Glutamatergic neuron (in vitro differentiated cells): ENCODE measurements at regions not wholly inside any gene's neighbourhood (a gene's known extent, or its start where the extent isn't known, plus 50 kb on each side); places are given as distances from the start of the nearest gene placed in this dataset.

Experiments
- DNase-seq: peaks from one replicate; pipeline ENCODE4 v3.0.0; 2022
- H3K27ac Mint-ChIP-seq: one replicate; pipeline ENCODE4 v1.8.0; 2020; ENCODE audit warnings: mild to moderate bottlenecking, mixed read lengths, inconsistent platforms; ENCODE audit not compliant: unreplicated experiment
- H3K27me3 Mint-ChIP-seq: one replicate; pipeline ENCODE4 v1.8.0; 2020; ENCODE audit warnings: mild to moderate bottlenecking, moderate library complexity, mixed read lengths, inconsistent platforms; ENCODE audit not compliant: unreplicated experiment
- H3K36me3 Mint-ChIP-seq: one replicate; pipeline ENCODE4 v1.8.0; 2020; ENCODE audit warnings: mild to moderate bottlenecking, mixed read lengths, inconsistent platforms; ENCODE audit not compliant: unreplicated experiment
- H3K4me1 Mint-ChIP-seq: one replicate; pipeline ENCODE4 v1.8.0; 2020; ENCODE audit warnings: mild to moderate bottlenecking, low read depth, mixed read lengths, inconsistent platforms; ENCODE audit not compliant: unreplicated experiment
- H3K4me3 Mint-ChIP-seq: one replicate; pipeline ENCODE4 v1.8.0; 2020; ENCODE audit warnings: mild to moderate bottlenecking, mixed read lengths, inconsistent platforms; ENCODE audit not compliant: unreplicated experiment
- H3K9me3 Mint-ChIP-seq: one replicate; pipeline ENCODE4 v1.8.0; 2020; ENCODE audit warnings: mild to moderate bottlenecking, moderate library complexity, mixed read lengths, inconsistent platforms; ENCODE audit not compliant: unreplicated experiment
- CTCF ChIP-seq: fragments of 200-600 bp; sonication (generic); IDR thresholded peaks from one replicate; pipeline ENCODE4 v1.5.0; 2021; ENCODE audit not compliant: partially characterized antibody, unreplicated experiment

GRCh38 chr6:150659046-150659763 is 59.5 kb downstream of the PLEKHG1 start:
- no peak for DNase-seq
- Mint-ChIP-seq H3K9me3 (no peaks in the 10 kb centered on the region), H3K4me1 (no peaks in the 10 kb centered on the region), H3K4me3 (no peak overlapping the region), H3K27me3 (no peaks in the 10 kb centered on the region), H3K27ac (no peak overlapping the region), H3K36me3 (no peaks in the 10 kb centered on the region)
- TF ChIP-seq CTCF, result no peak

GRCh38 chr6:150661216-150662007 is 61.7 kb downstream of the PLEKHG1 start:
- Mint-ChIP-seq H3K9me3 (no peaks in the 10 kb centered on the region), H3K36me3 (no peaks in the 10 kb centered on the region), H3K4me3 (no peak overlapping the region), H3K27me3 (no peaks in the 10 kb centered on the region), H3K4me1 (no peaks in the 10 kb centered on the region), H3K27ac (no peak overlapping the region)
- no peak for DNase-seq
- no peak for TF ChIP-seq CTCF

- no peaks in the 10 kb centered on the region for H3K4me1 Mint-ChIP-seq
Measured at GRCh38 chr6:150662814-150663213, 63.1 kb downstream of the PLEKHG1 start.

GRCh38 chr6:150664091-150664490 is 64.4 kb downstream of the PLEKHG1 start:
- H3K4me3 Mint-ChIP-seq, result no peak overlapping the region
- no peak for DNase-seq

More at GRCh38 chr6:150662814-150663213, 63.1 kb downstream of the PLEKHG1 start:
- no peaks in the 10 kb centered on the region for H3K36me3 Mint-ChIP-seq
- no peak overlapping the region for H3K27ac Mint-ChIP-seq
- no peaks in the 10 kb centered on the region for H3K27me3 Mint-ChIP-seq
- H3K9me3 Mint-ChIP-seq, result no peaks in the 10 kb centered on the region
- no peak for DNase-seq
- no peak for TF ChIP-seq CTCF
- H3K4me3 Mint-ChIP-seq, result no peak overlapping the region

More at GRCh38 chr6:150664091-150664490, 64.4 kb downstream of the PLEKHG1 start:
- Mint-ChIP-seq H3K27me3 (no peaks in the 10 kb centered on the region), H3K4me1 (peaks cover 2% of the 10 kb centered on the region), H3K9me3 (no peaks in the 10 kb centered on the region), H3K36me3 (no peaks in the 10 kb centered on the region), H3K27ac (no peak overlapping the region)
- no peak for TF ChIP-seq CTCF
